B cell (primary cell): ENCODE measurements at regions not wholly inside any gene's neighbourhood (a gene's known extent, or its start where the extent isn't known, plus 50 kb on each side); places are given as distances from the start of the nearest gene placed in this dataset.

Source experiments
- ATAC-seq: fragments of 200-7000 bp; cut with Tn5 transposase; one replicate; pipeline ENCODE4 v1.10.0; 2021; ENCODE audit warnings: low read depth, mild to moderate bottlenecking, moderate number of reproducible peaks, moderate library complexity
- CTCF ChIA-PET: fragments of 350-600 bp; sonication (Branson Sonifier 250); formaldehyde crosslinking; loops from one replicate; lab custom pipeline; 2021; ENCODE audit warnings: antibody characterized with exemption, inconsistent platforms; lab: Charles Lee
- POLR2A ChIA-PET: fragments of 350-600 bp; sonication (Branson Sonifier 250); formaldehyde crosslinking; loops from one replicate; lab custom pipeline; 2021; ENCODE audit warnings: antibody characterized with exemption; lab: Charles Lee
- DNase-seq: peaks from one replicate; pipeline ENCODE4 v3.0.0; 2013
- H2AFZ ChIP-seq: 2 replicates; pipeline ENCODE4 v1.6.1; 2012; ENCODE audit warnings: mild to moderate bottlenecking, low read depth, low read length; ENCODE audit not compliant: insufficient read depth, poor library complexity, severe bottlenecking
- H3K27ac ChIP-seq, 2 donors: 1 replicate in 1 of 2; 2 replicates in 1 of 2; pipeline ENCODE4 v1.5.1; 2012 to 2013; ENCODE audit warnings: low read length in 2 of 2, mild to moderate bottlenecking in 2 of 2, moderate library complexity in 1 of 2
- H3K27me3 ChIP-seq, 4 experiments: fragments of 200-600 bp in 1 of 4; sonication (generic) in 1 of 4; replicated peaks in 1 of 4; 1 replicate in 2 of 4; 2 replicates in 2 of 4; pipeline versions ENCODE4 v1.6.1 to v1.7.0; 2013 to 2016; ENCODE audit warnings: low read length in 3 of 4, mild to moderate bottlenecking in 2 of 4, mixed read lengths in 1 of 4, moderate library complexity in 1 of 4; ENCODE audit not compliant: insufficient read depth in 4 of 4, control insufficient read depth in 3 of 4; ENCODE audit errors: control extremely low read depth in 1 of 4
- H3K36me3 ChIP-seq, 2 experiments: replicated peaks in 1 of 2; 1 replicate in 1 of 2; 2 replicates in 1 of 2; pipeline versions ENCODE4 v1.6.1 to v1.7.1; 2013; ENCODE audit warnings: low read length in 1 of 2; ENCODE audit not compliant: insufficient read depth in 2 of 2, control insufficient read depth in 1 of 2; ENCODE audit errors: control extremely low read depth in 1 of 2, extremely low read depth in 1 of 2
- H3K4me1 ChIP-seq, 2 donors: fragments of 200-600 bp in 1 of 2; sonication (generic) in 1 of 2; 1 replicate in 1 of 2; 2 replicates in 1 of 2; pipeline versions ENCODE4 v1.5.1 to v1.6.1; 2013 to 2017; ENCODE audit warnings: low read length in 2 of 2; ENCODE audit not compliant: control insufficient read depth in 2 of 2, insufficient read depth in 2 of 2
- H3K4me2 ChIP-seq: replicated peaks from 2 replicates; pipeline ENCODE3; 2012; ENCODE audit warnings: mild to moderate bottlenecking, low read depth, low read length; ENCODE audit not compliant: poor library complexity, severe bottlenecking
- H3K4me3 ChIP-seq, 5 experiments: fragments of 200-600 bp in 1 of 5; sonication (generic) in 1 of 5; 1 replicate in 3 of 5; 2 replicates in 2 of 5; pipeline versions ENCODE4 v1.5.1 to v1.7.0; 2011 to 2016; ENCODE audit warnings: low read length in 4 of 5, mild to moderate bottlenecking in 4 of 5, low read depth in 2 of 5, control low read depth in 1 of 5, moderate library complexity in 1 of 5; ENCODE audit not compliant: insufficient read depth in 1 of 5; ENCODE audit errors: control extremely low read depth in 1 of 5, extremely low read depth in 1 of 5
- H3K79me2 ChIP-seq: fragments of 200-600 bp; sonication (generic); one replicate; pipeline ENCODE4 v1.6.0; 2016; ENCODE audit warnings: low read length; ENCODE audit not compliant: control insufficient read depth, insufficient read depth
- H3K9ac ChIP-seq: fragments of 200-600 bp; sonication (generic); 2 replicates; pipeline ENCODE4 v1.6.1; 2017; ENCODE audit warnings: mild to moderate bottlenecking, low read length, moderate library complexity
- H3K9me3 ChIP-seq, 3 donors: one replicate each; pipeline versions ENCODE4 v1.6.1 to v1.7.1; 2013; ENCODE audit warnings: low read length in 2 of 3; ENCODE audit not compliant: control insufficient read depth in 2 of 3, insufficient read depth in 1 of 3; ENCODE audit errors: control extremely low read depth in 1 of 3
- H4K20me1 ChIP-seq: 2 replicates; pipeline ENCODE4 v1.6.0; 2012; ENCODE audit warnings: mild to moderate bottlenecking, low read length; ENCODE audit not compliant: insufficient read depth, control insufficient read depth, poor library complexity, severe bottlenecking
- H3K27ac Mint-ChIP-seq: one replicate; pipeline ENCODE4 v1.8.0; 2021; ENCODE audit warnings: mixed read lengths
- H3K27me3 Mint-ChIP-seq: one replicate; pipeline ENCODE4 v1.8.0; 2021; ENCODE audit warnings: mixed read lengths
- H3K4me1 Mint-ChIP-seq: one replicate; pipeline ENCODE4 v1.8.0; 2021; ENCODE audit warnings: mixed read lengths
- H3K4me3 Mint-ChIP-seq: one replicate; pipeline ENCODE4 v1.8.0; 2021; ENCODE audit warnings: mixed read lengths
- H3K9me3 Mint-ChIP-seq: one replicate; pipeline ENCODE4 v1.8.0; 2022; ENCODE audit warnings: mixed read lengths; ENCODE audit not compliant: insufficient read depth
- CTCF ChIP-seq: fragments of 200-600 bp; IDR thresholded peaks from one replicate; pipeline ENCODE4 v1.8.0; 2022; ENCODE audit warnings: antibody characterized with exemption, mild to moderate bottlenecking
- EZH2 ChIP-seq: IDR thresholded peaks from 2 replicates; pipeline ENCODE4 v1.6.1; 2012; ENCODE audit warnings: borderline replicate concordance, low read depth, mild to moderate bottlenecking, moderate library complexity, low read length; ENCODE audit not compliant: insufficient read depth, poor library complexity, severe bottlenecking
- WGBS: methylation state at CpG from one replicate; pipeline ENCODE4 v1.1.5; 2013; ENCODE audit warnings: missing lambda C conversion rate; ENCODE audit not compliant: insufficient coverage; 5-methylcytosine and 5-hydroxymethylcytosine counted together
- intact Hi-C: fragments of 100-400 bp; cut with micrococcal nuclease; formaldehyde crosslinking; loops from one replicate; pipeline ENCODE4 v1.10.0; 2022

- CTCF ChIA-PET = interaction anchor here (0.7 kb wide), 1 partner anchor 471 kb away, joined by 4 read pairs; no protein-coding TSS in a partner anchor
- Mint-ChIP-seq H3K4me1 (no peaks in the 10 kb centered on the region), H3K4me3 (no peak overlapping the region), H3K9me3 (peaks cover 3% of the 10 kb centered on the region), H3K27me3 (no peaks in the 10 kb centered on the region), H3K27ac (no peak overlapping the region)
- intact Hi-C loops = no loop called here
- H3K4me2 ChIP-seq = no peak overlapping the region
- H2AFZ ChIP-seq = no peak overlapping the region
- no peaks in the 10 kb centered on the region for H3K36me3 ChIP-seq
- TF ChIP-seq EZH2 (no peak), CTCF (no peak)
- H4K20me1 ChIP-seq = no peaks in the 10 kb centered on the region
- no peak for ATAC-seq
- POLR2A ChIA-PET = no interaction called here
- H3K9ac ChIP-seq = no peak overlapping the region
- peaks cover 0 to 3% (median 0%) of the 10 kb centered on the region in 3 donors for H3K9me3 ChIP-seq
- no peaks in the 10 kb centered on the region for H3K79me2 ChIP-seq
- no peak overlapping the region for H3K4me3 ChIP-seq
- DNase-seq = no peak
- H3K27me3 ChIP-seq = no peaks in the 10 kb centered on the region
- WGBS = 91% methylated on average over 7 of the region's 9 CpGs
- H3K4me1 ChIP-seq = no peaks in the 10 kb centered on the region
- no peak overlapping the region for H3K27ac ChIP-seq
These were observed 343.7 kb downstream of the DMRTA1 start for GRCh38 chr9:22790329-22790728.

GRCh38 chr9:22808876-22809275 is 362.3 kb downstream of the DMRTA1 start:
- Histone ChIP-seq H3K9me3 (no peaks in the 10 kb centered on the region), H3K9ac (no peak overlapping the region), H3K36me3 (no peaks in the 10 kb centered on the region), H4K20me1 (no peaks in the 10 kb centered on the region), H3K79me2 (no peaks in the 10 kb centered on the region), H3K4me3 (no peak overlapping the region), H2AFZ (no peak overlapping the region), H3K27me3 (no peaks in the 10 kb centered on the region), H3K4me2 (no peak overlapping the region), H3K27ac (no peak overlapping the region), H3K4me1 (no peaks in the 10 kb centered on the region)
- no peak overlapping the region for H3K4me3 Mint-ChIP-seq
- H3K27me3 Mint-ChIP-seq = no peaks in the 10 kb centered on the region
- no peaks in the 10 kb centered on the region for H3K9me3 Mint-ChIP-seq
- H3K27ac Mint-ChIP-seq = no peak overlapping the region
- H3K4me1 Mint-ChIP-seq = no peaks in the 10 kb centered on the region
- no CpG with 5 or more reads among the region's 1 CpG for WGBS
- ATAC-seq (no peak), DNase-seq (no peak)
- intact Hi-C loops = no loop called here
- POLR2A ChIA-PET = no interaction called here
- CTCF ChIA-PET = no interaction called here
- TF ChIP-seq EZH2 (no peak), CTCF (no peak)
